ENCODE measurements at regions not wholly inside any gene's neighbourhood (a gene's known extent, or its start where the extent isn't known, plus 50 kb on each side); places are given as distances from the start of the nearest gene placed in this dataset.

GRCh38 chr3:64974401-64974800, 286.6 kb upstream of the ADAMTS9 start:
- no peak overlapping the region for H3K4me3 ChIP-seq (ENCODE audit: low read depth, low read length)
- ChIA-PET POLR2A (no interaction called here), CTCF (no interaction called here)
- DNase-seq (ENCODE audit: low read depth, low spot score) = no peak
- H3K27ac ChIP-seq (ENCODE audit: low read depth, low read length) = no peak overlapping the region
- TF ChIP-seq, protein P1, sequence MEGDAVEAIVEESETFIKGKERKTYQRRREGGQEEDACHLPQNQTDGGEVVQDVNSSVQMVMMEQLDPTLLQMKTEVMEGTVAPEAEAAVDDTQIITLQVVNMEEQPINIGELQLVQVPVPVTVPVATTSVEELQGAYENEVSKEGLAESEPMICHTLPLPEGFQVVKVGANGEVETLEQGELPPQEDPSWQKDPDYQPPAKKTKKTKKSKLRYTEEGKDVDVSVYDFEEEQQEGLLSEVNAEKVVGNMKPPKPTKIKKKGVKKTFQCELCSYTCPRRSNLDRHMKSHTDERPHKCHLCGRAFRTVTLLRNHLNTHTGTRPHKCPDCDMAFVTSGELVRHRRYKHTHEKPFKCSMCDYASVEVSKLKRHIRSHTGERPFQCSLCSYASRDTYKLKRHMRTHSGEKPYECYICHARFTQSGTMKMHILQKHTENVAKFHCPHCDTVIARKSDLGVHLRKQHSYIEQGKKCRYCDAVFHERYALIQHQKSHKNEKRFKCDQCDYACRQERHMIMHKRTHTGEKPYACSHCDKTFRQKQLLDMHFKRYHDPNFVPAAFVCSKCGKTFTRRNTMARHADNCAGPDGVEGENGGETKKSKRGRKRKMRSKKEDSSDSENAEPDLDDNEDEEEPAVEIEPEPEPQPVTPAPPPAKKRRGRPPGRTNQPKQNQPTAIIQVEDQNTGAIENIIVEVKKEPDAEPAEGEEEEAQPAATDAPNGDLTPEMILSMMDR (IDR thresholded peaks at IDR 0.05; ENCODE audit: low read depth, low read length) = no peak
- H3K27me3 ChIP-seq (ENCODE audit: control insufficient read depth, insufficient read depth, low read length) = no peaks in the 10 kb centered on the region
- no peaks in the 10 kb centered on the region for H3K9me3 ChIP-seq (ENCODE audit: control insufficient read depth, insufficient read depth, low read length)

- POLR2A ChIA-PET = no interaction called here
- TF ChIP-seq, protein P1 (IDR thresholded peaks at IDR 0.05; ENCODE audit: low read depth, low read length) = no peak
- CTCF ChIA-PET = no interaction called here
- Histone ChIP-seq H3K27ac (ENCODE audit: low read depth, low read length) (no peak overlapping the region), H3K27me3 (ENCODE audit: control insufficient read depth, insufficient read depth, low read length) (no peaks in the 10 kb centered on the region), H3K4me3 (ENCODE audit: low read depth, low read length) (no peak overlapping the region), H3K9me3 (ENCODE audit: control insufficient read depth, insufficient read depth, low read length) (no peaks in the 10 kb centered on the region)
- DNase-seq (ENCODE audit: low read depth, low spot score) = no peak
These were observed 285.0 kb upstream of the ADAMTS9 start for GRCh38 chr3:64972793-64973192.

DNA sequence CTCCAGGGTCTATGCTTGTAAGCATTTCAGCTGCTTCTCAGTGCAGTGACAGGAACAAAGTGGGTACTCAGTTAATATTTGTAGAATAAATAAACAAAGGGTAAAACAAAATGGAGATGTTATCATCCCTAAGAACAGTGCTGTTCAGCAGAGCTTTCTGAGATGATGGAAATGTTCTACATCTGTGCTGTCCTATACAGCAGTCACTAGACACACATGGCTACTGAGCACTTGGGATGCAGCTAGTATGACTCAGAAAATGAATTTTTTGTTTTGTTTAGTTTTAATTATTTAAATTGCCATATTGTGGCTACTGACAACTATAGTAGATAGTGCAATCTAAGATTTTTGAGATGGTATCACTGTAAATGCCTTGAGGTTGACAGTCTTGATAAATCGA, 283.8 kb upstream of the ADAMTS9 start:
- CTCF ChIA-PET = no interaction called here
- TF ChIP-seq, protein P1 (IDR thresholded peaks at IDR 0.05; ENCODE audit: low read depth, low read length) = no peak
- Histone ChIP-seq H3K27me3 (ENCODE audit: control insufficient read depth, insufficient read depth, low read length) (no peaks in the 10 kb centered on the region), H3K27ac (ENCODE audit: low read depth, low read length) (no peak overlapping the region), H3K4me3 (ENCODE audit: low read depth, low read length) (no peak overlapping the region), H3K9me3 (ENCODE audit: control insufficient read depth, insufficient read depth, low read length) (no peaks in the 10 kb centered on the region)
- POLR2A ChIA-PET = no interaction called here
- DNase-seq (ENCODE audit: low read depth, low spot score) = no peak

DNA sequence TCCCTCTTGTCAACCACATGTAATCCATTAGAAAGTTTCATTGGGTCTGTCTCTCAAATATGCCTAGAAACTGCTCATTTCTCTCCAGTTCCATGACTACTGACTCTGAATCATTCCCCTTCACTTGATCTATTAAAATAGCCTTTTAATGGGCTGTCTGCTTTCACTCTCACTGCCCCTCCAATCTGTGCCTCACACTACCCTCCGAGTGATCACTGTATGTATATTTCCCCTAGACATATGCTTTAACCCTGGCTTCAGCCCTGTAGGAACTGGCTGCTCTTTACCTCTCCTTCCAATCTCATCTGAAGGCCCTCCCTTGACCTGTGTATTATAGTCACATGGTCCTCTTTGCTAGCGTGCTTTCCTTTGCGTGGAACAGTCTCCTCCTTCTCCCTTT, 282.8 kb upstream of the ADAMTS9 start:
- no peaks in the 10 kb centered on the region for H3K27me3 ChIP-seq (ENCODE audit: control insufficient read depth, insufficient read depth, low read length)
- ChIA-PET CTCF (no interaction called here), POLR2A (no interaction called here)
- H3K9me3 ChIP-seq (ENCODE audit: control insufficient read depth, insufficient read depth, low read length) = no peaks in the 10 kb centered on the region
- H3K27ac ChIP-seq (ENCODE audit: low read depth, low read length) = no peak overlapping the region
- no peak overlapping the region for H3K4me3 ChIP-seq (ENCODE audit: low read depth, low read length)
- TF ChIP-seq, protein P1 (IDR thresholded peaks at IDR 0.05; ENCODE audit: low read depth, low read length) = no peak
- DNase-seq (ENCODE audit: low read depth, low spot score) = no peak

DNA sequence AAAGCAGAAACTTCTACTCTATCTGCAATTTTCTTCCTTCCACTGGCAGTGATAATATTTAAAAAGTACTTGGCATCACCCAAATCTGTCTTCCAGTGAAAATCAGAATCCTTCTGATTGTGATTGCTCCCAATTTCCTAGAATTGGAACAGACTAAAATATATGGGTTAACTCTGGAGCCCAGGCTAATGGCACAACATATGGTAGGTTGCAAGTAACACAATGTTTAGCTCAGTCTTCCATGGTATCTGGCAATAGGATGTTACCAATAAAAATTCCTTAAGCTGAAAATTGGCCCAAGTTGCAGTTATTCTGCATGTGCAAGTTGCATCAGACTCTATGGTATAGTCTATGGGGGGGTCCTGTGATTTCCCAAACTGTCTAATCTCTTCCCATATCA, 273.5 kb upstream of the ADAMTS9 start:
- ChIA-PET CTCF (no interaction called here), POLR2A (no interaction called here)
- no peak for DNase-seq (ENCODE audit: low read depth, low spot score)

More for the DNA sequence above, 273.5 kb upstream of the ADAMTS9 start:
- TF ChIP-seq, protein P1 (IDR thresholded peaks at IDR 0.05; ENCODE audit: low read depth, low read length) = no peak
- no peak overlapping the region for H3K4me3 ChIP-seq (ENCODE audit: low read depth, low read length)
- H3K27ac ChIP-seq (ENCODE audit: low read depth, low read length) = no peak overlapping the region
- H3K9me3 ChIP-seq (ENCODE audit: control insufficient read depth, insufficient read depth, low read length) = no peaks in the 10 kb centered on the region
- peaks cover 3% of the 10 kb centered on the region for H3K27me3 ChIP-seq (ENCODE audit: control insufficient read depth, insufficient read depth, low read length)
